Stomach (tissue), 4 donors: ENCODE measurements at regions not wholly inside any gene's neighbourhood (a gene's known extent, or its start where the extent isn't known, plus 50 kb on each side); places are given as distances from the start of the nearest gene placed in this dataset.

Experiments
- CTCF ChIP-seq, 7 experiments: fragments of 450-650 bp in 4 of 7; fragments of 200-600 bp in 3 of 7; sonication (generic) in 3 of 7; IDR thresholded peaks; one replicate each; pipeline ENCODE4 v1.5.1; 2016 to 2019; ENCODE audit warnings: antibody characterized with exemption in 7 of 7, control low read depth in 2 of 7, mild to moderate bottlenecking in 1 of 7
- POLR2A ChIP-seq, 4 donors: fragments of 450-650 bp; IDR thresholded peaks; one replicate each; pipeline ENCODE4 v1.6.1; 2016; ENCODE audit warnings: antibody characterized with exemption in 4 of 4, control low read depth in 2 of 4, mild to moderate bottlenecking in 1 of 4, moderate library complexity in 1 of 4
- POLR2AphosphoS5 ChIP-seq, 3 donors: sonication (generic); formaldehyde crosslinking; IDR thresholded peaks; one replicate each; pipeline ENCODE4 v1.6.1; 2016; ENCODE audit warnings: antibody characterized with exemption in 3 of 3

GRCh38 chr2:62559582-62559981 is 53.6 kb upstream of the TMEM17 start:
- TF ChIP-seq POLR2A (IDR thresholded peaks at IDR 0.05) = no peak
- TF ChIP-seq POLR2AphosphoS5 (IDR thresholded peaks at IDR 0.05) = no peak
- no peak for TF ChIP-seq CTCF (IDR thresholded peaks at IDR 0.05)
